Lower leg skin (tissue), 3 donors: ENCODE measurements at regions not wholly inside any gene's neighbourhood (a gene's known extent, or its start where the extent isn't known, plus 50 kb on each side); places are given as distances from the start of the nearest gene placed in this dataset.

Experiments
- CTCF ChIP-seq, 3 donors: fragments of 450-650 bp; IDR thresholded peaks; one replicate each; pipeline ENCODE4 v1.5.1; 2016; ENCODE audit warnings: antibody characterized with exemption in 3 of 3, mild to moderate bottlenecking in 3 of 3, moderate library complexity in 2 of 3
- POLR2A ChIP-seq, 2 donors: fragments of 450-650 bp; IDR thresholded peaks; one replicate each; pipeline ENCODE4 v1.6.1; 2016 to 2017; ENCODE audit warnings: antibody characterized with exemption in 2 of 2, mild to moderate bottlenecking in 1 of 2, moderate library complexity in 1 of 2

- TF ChIP-seq CTCF (IDR thresholded peaks at IDR 0.05) (no peak), POLR2A (IDR thresholded peaks at IDR 0.05) (no peak)
These were observed 161.6 kb upstream of the PRDX4 start for GRCh38 chrX:23505531-23506303.
